SJSA1 (cell line): ENCODE measurements at regions not wholly inside any gene's neighbourhood (a gene's known extent, or its start where the extent isn't known, plus 50 kb on each side); places are given as distances from the start of the nearest gene placed in this dataset.

ENCODE experiments used
- DNase-seq, 2 experiments: peaks; one replicate each; pipeline ENCODE4 v3.0.0-alpha.2; 2015 to 2020; ENCODE audit warnings: low spot score in 2 of 2, low read depth in 1 of 2
- H3K27ac ChIP-seq: fragments of 250-450 bp; sonication (Bioruptor Pico); 2 replicates; pipeline ENCODE4 v1.5.1; 2020; ENCODE audit warnings: mild to moderate bottlenecking, moderate library complexity
- H3K27me3 ChIP-seq: fragments of 250-450 bp; sonication (Bioruptor Pico); replicated peaks from 2 replicates; pipeline ENCODE4 v1.5.1; 2020; ENCODE audit warnings: mild to moderate bottlenecking, moderate library complexity
- H3K36me3 ChIP-seq: fragments of 250-450 bp; sonication (Bioruptor Pico); 2 replicates; pipeline ENCODE4 v1.5.1; 2020; ENCODE audit warnings: mild to moderate bottlenecking
- H3K4me1 ChIP-seq: fragments of 250-450 bp; sonication (Bioruptor Pico); replicated peaks from 2 replicates; pipeline ENCODE4 v1.6.1; 2021; ENCODE audit warnings: mild to moderate bottlenecking
- H3K4me3 ChIP-seq: fragments of 250-450 bp; sonication (Bioruptor Pico); 2 replicates; pipeline ENCODE4 v1.5.1; 2020; ENCODE audit warnings: mild to moderate bottlenecking
- H3K9me3 ChIP-seq: fragments of 250-450 bp; sonication (Bioruptor Pico); replicated peaks from 2 replicates; pipeline ENCODE4 v1.5.1; 2020; ENCODE audit warnings: mild to moderate bottlenecking

DNA sequence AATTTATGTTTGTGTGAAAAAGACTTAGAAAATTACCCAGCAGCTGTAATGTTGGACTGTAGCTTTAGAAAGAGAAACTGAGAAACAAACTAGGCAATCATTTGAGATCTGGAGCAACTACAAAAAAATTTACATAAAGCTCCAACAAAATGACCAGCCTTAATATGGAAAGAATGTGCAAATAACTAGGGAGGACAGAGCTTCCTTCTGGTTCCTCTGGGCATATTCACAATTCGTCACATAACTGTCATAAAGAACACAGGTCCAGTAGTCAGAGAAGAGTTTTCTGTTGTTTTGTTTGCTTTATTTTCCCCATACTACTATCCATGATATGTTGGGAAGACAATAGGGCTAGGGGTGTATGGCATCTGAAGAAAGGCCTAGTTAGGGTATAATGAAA lies 416.8 kb upstream of the DSEL start:
- H3K4me3 ChIP-seq: no peak overlapping the region
- DNase-seq: no peak
- no peaks in the 10 kb centered on the region for H3K36me3 ChIP-seq
- H3K4me1 ChIP-seq: no peaks in the 10 kb centered on the region
- H3K27me3 ChIP-seq: no peaks in the 10 kb centered on the region
- H3K27ac ChIP-seq: no peak overlapping the region
- no peaks in the 10 kb centered on the region for H3K9me3 ChIP-seq

DNA sequence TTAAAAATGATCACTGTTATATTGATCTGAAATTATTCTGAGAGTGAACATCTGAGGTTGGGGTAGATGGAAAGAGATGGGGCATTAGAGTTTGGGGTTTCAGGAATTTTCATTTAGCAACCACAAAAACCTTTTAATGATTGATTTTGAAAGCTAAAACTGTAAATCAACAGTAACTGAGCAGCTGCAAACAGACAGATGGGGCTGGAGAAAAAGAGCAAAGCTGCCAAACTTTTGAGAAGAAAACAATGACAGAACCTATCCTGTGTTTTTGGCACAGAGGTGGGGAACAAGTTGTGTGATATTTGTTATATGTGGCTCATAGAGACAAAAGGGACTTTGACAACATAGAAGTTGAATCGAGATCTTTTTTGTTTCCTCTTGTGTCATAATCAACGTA lies 415.8 kb upstream of the DSEL start:
- Histone ChIP-seq H3K36me3 (no peaks in the 10 kb centered on the region), H3K4me1 (no peaks in the 10 kb centered on the region), H3K27ac (no peak overlapping the region), H3K9me3 (no peaks in the 10 kb centered on the region), H3K4me3 (no peak overlapping the region), H3K27me3 (no peaks in the 10 kb centered on the region)
- DNase-seq: no peak

DNA sequence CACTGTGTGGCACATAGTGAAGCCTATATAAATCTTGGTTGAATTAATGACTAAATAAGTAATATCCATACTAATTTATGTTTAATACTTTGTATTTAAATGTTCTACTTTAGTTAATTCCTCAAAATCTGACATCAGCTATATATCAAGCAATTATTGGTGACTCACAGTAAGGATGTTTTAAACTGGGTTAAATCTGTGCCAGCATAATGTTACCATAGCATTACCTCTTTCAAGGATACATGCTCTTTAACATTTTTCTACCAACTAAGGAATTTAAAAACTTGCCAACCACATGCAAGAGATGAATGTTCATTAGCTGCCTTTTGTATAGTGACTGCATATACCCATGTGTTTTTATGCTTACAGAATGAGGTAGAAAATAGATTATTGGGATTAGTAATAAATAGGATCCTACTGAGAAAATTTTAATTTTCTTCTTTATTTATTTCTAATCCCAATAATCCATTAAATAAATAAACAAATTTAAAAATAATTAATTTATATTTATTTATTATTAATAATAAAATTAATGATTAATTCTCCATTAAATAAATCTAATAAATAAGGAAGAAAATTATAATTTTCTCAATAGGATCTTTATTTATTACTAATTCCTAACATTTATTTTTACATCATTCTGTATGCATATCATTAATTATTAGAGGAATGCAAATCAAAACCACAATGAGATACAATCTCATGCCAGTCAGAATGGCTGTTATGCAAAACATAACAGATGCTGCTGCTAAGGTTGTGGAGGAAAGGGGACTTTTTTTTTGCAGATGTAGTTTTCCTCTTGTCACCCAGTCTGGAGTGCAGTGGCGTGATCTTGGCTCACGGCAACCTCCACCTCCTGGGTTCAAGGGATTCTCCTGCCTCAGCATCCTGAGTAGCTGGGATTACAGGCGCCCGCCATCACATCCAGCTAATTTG lies 410.7 kb upstream of the DSEL start:
- no peak overlapping the region for H3K4me3 ChIP-seq
- H3K27me3 ChIP-seq: no peaks in the 10 kb centered on the region
- no peak overlapping the region for H3K27ac ChIP-seq
- H3K36me3 ChIP-seq: no peaks in the 10 kb centered on the region
- no peaks in the 10 kb centered on the region for H3K4me1 ChIP-seq
- DNase-seq: no peak
- no peaks in the 10 kb centered on the region for H3K9me3 ChIP-seq

DNA sequence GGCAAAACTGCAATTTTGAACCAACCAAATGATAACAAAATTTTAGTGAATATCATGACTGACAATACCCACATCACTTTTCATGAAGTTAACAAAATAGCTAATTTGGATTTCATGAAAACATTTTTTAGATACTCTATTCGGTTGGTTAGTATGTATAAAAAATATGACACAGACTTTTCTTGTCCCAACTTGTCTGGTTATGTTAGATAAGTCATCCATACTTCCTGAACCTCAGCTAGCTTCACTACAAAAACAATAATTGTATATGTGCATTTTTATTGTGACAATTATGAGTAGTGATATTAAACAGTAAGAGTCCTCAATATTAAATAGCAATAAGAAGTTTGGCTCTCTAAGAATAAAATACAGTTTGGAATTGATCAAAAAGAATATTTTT lies 408.1 kb upstream of the DSEL start:
- no peak overlapping the region for H3K27ac ChIP-seq
- H3K9me3 ChIP-seq: no peaks in the 10 kb centered on the region
- no peak for DNase-seq
- no peaks in the 10 kb centered on the region for H3K4me1 ChIP-seq
- H3K36me3 ChIP-seq: no peaks in the 10 kb centered on the region
- no peak overlapping the region for H3K4me3 ChIP-seq
- no peaks in the 10 kb centered on the region for H3K27me3 ChIP-seq

DNA sequence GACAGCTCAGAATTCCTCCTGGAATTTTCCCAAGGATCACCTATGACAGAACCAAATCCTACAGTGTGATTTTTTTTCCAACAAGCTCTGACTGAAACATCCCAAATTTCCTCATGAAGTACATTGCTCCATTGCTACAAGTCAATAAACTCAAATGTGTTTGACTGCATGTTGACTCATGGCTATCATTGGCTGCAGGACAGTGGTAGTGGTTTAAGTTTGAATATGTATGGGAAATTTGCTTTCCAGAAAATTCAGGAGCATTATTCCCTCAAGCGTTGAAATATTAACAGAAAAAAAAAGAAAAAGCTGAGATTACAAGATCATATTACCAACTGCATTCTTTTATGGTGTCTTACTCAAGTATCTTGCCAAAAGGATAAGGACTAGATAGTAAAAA lies 402.8 kb upstream of the DSEL start:
- no peak for DNase-seq
- H3K36me3 ChIP-seq: no peaks in the 10 kb centered on the region
- H3K4me3 ChIP-seq: no peak overlapping the region
- no peak overlapping the region for H3K27ac ChIP-seq
- H3K4me1 ChIP-seq: no peaks in the 10 kb centered on the region
- no peaks in the 10 kb centered on the region for H3K9me3 ChIP-seq
- no peaks in the 10 kb centered on the region for H3K27me3 ChIP-seq

DNA sequence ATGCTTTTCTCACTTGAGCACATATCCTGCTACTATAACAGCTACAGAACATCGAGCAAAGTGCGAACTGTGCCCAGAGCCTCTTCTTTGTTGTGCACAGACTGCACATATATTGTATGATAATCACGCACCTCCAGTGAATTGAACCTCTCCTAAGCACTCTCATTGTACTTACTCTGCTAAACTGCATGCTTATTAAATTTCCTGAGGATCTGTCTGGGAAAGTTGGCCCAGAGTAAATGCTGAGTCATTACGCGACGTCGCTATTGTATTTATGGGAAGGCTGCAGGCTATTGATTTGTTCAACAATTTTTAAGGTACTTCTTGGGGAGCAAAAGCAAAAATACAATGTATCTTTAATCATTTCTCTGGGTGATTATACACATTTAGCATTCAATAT lies 399.6 kb upstream of the DSEL start:
- Histone ChIP-seq H3K4me1 (no peaks in the 10 kb centered on the region), H3K36me3 (no peaks in the 10 kb centered on the region), H3K9me3 (no peaks in the 10 kb centered on the region), H3K27ac (no peak overlapping the region), H3K4me3 (no peak overlapping the region), H3K27me3 (no peaks in the 10 kb centered on the region)
- no peak for DNase-seq

DNA sequence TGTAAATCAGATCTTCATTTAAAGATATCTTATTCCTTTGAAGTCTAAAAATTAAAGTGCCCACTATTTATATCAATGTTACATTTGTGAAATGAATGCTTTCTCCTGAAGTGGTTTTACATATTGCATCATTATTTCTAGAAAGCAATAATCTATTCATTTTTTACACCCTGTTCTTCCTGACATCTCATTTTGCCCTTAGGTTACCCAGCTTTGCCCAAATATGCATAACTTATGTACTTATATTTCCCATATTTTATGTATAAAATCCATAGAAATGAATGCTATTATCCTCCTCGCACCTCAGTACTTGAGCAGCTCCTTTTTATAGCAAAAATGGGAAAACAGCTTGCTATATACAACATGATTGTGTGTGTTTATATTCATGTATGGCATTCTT lies 396.5 kb upstream of the DSEL start:
- H3K4me3 ChIP-seq: no peak overlapping the region
- H3K36me3 ChIP-seq: no peaks in the 10 kb centered on the region
- DNase-seq: no peak
- no peaks in the 10 kb centered on the region for H3K27me3 ChIP-seq
- H3K9me3 ChIP-seq: no peaks in the 10 kb centered on the region
- H3K27ac ChIP-seq: no peak overlapping the region
- no peaks in the 10 kb centered on the region for H3K4me1 ChIP-seq

DNA sequence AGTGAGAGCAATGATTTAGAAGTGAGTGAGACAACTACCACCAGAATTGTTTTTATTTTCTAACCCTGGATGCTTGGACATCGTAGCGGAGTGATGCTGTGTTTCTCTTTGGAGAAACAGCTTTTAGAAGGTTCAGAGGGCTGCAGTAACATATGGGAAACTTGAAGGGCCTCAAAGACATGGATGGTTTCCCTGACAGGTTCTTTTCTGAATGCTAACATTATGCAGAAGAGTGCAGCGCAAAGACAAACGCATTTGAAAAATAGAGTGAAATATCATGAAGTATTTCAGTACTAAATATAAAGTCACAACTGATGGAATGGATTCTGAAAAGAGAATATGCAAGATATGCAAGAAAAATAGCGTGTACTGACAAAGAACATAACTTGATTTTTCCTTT lies 385.1 kb upstream of the DSEL start:
- DNase-seq: no peak
- no peak overlapping the region for H3K27ac ChIP-seq
- H3K9me3 ChIP-seq: no peaks in the 10 kb centered on the region
- H3K4me3 ChIP-seq: no peak overlapping the region
- no peaks in the 10 kb centered on the region for H3K27me3 ChIP-seq
- H3K4me1 ChIP-seq: no peaks in the 10 kb centered on the region
- H3K36me3 ChIP-seq: no peaks in the 10 kb centered on the region

DNA sequence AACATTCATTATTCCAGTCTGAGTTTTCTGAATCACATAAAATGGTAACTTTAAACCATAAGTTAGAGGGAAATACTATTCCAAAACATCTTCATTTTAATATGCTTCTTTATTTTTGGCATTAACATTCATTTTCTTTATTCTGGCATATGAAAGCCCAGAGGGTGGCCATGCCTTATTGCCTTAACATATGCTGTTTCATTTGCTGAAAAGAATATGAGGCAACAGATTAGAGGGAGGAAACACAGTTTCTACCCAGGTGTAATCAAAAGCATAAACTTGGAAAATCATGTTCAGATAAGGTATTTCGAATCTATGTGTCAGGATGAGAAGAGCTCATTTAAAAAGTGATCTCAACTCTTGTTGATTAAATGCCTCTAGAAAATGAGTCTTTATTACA lies 379.9 kb upstream of the DSEL start:
- no peak overlapping the region for H3K4me3 ChIP-seq
- H3K4me1 ChIP-seq: no peaks in the 10 kb centered on the region
- H3K27ac ChIP-seq: no peak overlapping the region
- no peaks in the 10 kb centered on the region for H3K36me3 ChIP-seq
- no peaks in the 10 kb centered on the region for H3K27me3 ChIP-seq
- DNase-seq: no peak
- no peaks in the 10 kb centered on the region for H3K9me3 ChIP-seq

DNA sequence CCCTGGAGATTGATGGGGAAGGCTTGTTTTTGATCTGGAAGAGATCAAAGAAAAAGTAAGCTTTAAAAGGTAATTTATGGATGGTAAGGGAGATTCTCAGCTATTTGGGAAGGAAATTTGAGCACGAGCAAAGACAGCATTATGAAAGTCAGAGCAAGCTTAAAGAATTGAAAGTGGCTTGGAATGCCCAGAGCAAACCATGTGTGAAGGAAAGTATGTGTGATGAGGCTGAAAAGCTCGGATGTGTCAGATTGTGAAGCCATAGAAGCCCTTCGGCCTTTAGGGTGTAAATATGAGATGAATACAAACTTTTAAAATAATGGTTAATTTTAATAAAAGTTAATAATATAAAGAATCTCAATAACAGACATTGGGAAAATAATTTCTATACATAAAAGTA lies 377.4 kb upstream of the DSEL start:
- DNase-seq: no peak
- Histone ChIP-seq H3K27me3 (no peaks in the 10 kb centered on the region), H3K9me3 (no peaks in the 10 kb centered on the region), H3K4me3 (no peak overlapping the region), H3K4me1 (no peaks in the 10 kb centered on the region), H3K36me3 (no peaks in the 10 kb centered on the region), H3K27ac (no peak overlapping the region)

DNA sequence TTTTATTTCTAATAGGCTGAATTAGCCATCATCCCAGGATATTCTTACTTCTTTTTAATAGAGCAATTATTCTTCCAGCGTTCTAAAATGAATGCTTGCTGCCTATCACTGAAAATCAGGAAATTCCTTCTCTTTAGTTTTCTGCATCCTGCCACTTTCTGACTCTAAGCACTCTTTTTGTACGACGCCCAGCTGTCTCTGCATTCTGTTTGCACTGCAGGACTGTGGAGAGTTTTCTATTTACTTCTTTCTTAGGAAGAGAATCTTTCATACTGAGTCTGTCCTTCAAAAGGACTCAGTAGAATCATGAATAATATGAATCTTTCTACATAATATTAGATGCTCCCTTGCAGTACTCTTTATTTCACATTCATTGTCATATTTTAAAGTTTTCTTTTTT lies 360.4 kb upstream of the DSEL start:
- H3K9me3 ChIP-seq: no peaks in the 10 kb centered on the region
- no peaks in the 10 kb centered on the region for H3K36me3 ChIP-seq
- H3K4me1 ChIP-seq: no peaks in the 10 kb centered on the region
- no peak overlapping the region for H3K4me3 ChIP-seq
- no peaks in the 10 kb centered on the region for H3K27me3 ChIP-seq
- no peak overlapping the region for H3K27ac ChIP-seq
- no peak for DNase-seq

DNA sequence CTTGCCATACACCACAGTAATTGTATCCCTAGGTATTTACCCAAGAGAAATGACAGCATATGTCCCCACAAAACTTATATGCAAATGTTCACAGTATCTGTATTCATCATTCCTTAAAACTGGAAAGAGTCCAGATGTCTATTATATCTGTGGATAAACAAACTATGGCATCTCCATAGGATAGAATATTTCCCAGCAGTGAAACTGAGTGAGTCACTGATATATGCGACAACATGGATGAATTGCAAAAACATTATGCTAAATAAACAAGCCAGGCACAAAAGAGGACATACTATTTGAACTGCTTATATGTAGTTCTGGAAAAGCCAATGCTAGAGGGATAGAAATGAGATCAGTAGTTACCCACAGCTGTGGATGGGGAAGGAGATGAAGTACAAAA lies 359.4 kb upstream of the DSEL start:
- Histone ChIP-seq H3K9me3 (no peaks in the 10 kb centered on the region), H3K36me3 (no peaks in the 10 kb centered on the region), H3K27me3 (no peaks in the 10 kb centered on the region), H3K27ac (no peak overlapping the region), H3K4me3 (no peak overlapping the region), H3K4me1 (no peaks in the 10 kb centered on the region)
- DNase-seq: no peak

DNA sequence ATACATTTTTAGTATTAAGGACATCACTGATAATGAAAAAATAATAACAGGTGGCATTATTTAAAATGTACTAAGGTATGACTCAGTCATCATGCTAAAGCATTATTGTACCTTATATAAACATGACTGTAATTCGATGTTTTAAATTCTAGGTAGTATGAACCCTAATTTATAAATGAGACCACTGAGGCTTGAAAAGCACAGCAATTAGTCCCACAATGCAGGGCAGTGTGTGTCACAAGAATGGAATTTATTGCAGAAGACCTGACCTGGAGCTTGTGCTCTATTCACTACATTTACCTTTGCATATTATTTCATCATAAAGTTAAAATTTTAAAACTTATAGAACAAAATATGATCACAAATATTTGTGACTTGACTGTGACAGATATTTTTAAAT lies 358.5 kb upstream of the DSEL start:
- no peaks in the 10 kb centered on the region for H3K36me3 ChIP-seq
- no peak overlapping the region for H3K4me3 ChIP-seq
- H3K4me1 ChIP-seq: no peaks in the 10 kb centered on the region
- DNase-seq: no peak
- no peaks in the 10 kb centered on the region for H3K27me3 ChIP-seq
- no peaks in the 10 kb centered on the region for H3K9me3 ChIP-seq
- no peak overlapping the region for H3K27ac ChIP-seq

DNA sequence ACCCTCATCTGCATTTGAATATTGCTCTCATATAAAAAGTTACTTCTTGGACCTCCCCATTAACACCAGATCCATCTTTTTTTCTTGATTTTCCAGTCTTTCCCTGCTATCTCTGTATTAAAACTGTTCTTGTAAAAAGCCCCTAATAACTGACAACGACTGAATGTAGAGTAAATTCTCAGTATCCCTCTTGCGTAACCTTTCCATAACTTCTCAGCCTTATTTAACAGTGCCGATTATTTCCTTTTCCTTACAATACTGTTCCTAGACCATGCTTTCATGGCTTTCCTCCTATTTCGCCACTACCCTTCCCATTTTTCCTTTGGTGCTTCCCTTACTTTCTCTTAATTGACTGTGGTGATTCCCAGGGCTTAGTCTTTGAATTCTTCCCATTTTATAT lies 348.9 kb upstream of the DSEL start:
- H3K36me3 ChIP-seq: no peaks in the 10 kb centered on the region
- H3K4me3 ChIP-seq: no peak overlapping the region
- DNase-seq: no peak
- no peak overlapping the region for H3K27ac ChIP-seq
- peaks cover 11% of the 10 kb centered on the region for H3K4me1 ChIP-seq
- H3K27me3 ChIP-seq: no peaks in the 10 kb centered on the region; the same call in 1 of the 2 replicates
- H3K9me3 ChIP-seq: no peaks in the 10 kb centered on the region
